Natural killer cell treated with Interleukin-12 subunit alpha and Interleukin-12 subunit beta and Interleukin-15 and Interleukin-18, amount 100 ng/mL, for 72 hours (primary cell): ENCODE measurements at regions not wholly inside any gene's neighbourhood (a gene's known extent, or its start where the extent isn't known, plus 50 kb on each side); places are given as distances from the start of the nearest gene placed in this dataset.

Experiments used
- ATAC-seq, 2 donors: fragments of 150-1000 bp; cut with Tn5 transposase in 1 of 2; sonication (Bioruptor Pico), chemical (Tn5 transposase) in 1 of 2; 2 replicates each; pipeline ENCODE4 v1.10.0; 2021
- DNase-seq: peaks from one replicate; pipeline ENCODE4 v3.0.0; 2022; ENCODE audit warnings: low spot score
- H3K27ac Mint-ChIP-seq, 2 donors: 1 replicate in 1 of 2; 2 replicates in 1 of 2; pipeline ENCODE4 v1.8.0; 2022; ENCODE audit warnings: mixed read lengths in 2 of 2, mild to moderate bottlenecking in 1 of 2, moderate library complexity in 1 of 2
- H3K27me3 Mint-ChIP-seq, 2 donors: 1 replicate in 1 of 2; 2 replicates in 1 of 2; pipeline ENCODE4 v1.8.0; 2022; ENCODE audit warnings: mixed read lengths in 2 of 2
- H3K36me3 Mint-ChIP-seq: one replicate; pipeline ENCODE4 v1.8.0; 2022; ENCODE audit warnings: mixed read lengths
- H3K4me1 Mint-ChIP-seq, 2 donors: 1 replicate in 1 of 2; 2 replicates in 1 of 2; pipeline ENCODE4 v1.8.0; 2022; ENCODE audit warnings: low read depth in 2 of 2, mixed read lengths in 2 of 2, mild to moderate bottlenecking in 1 of 2
- H3K4me3 Mint-ChIP-seq: one replicate; pipeline ENCODE4 v1.8.0; 2022; ENCODE audit warnings: mixed read lengths
- H3K9me3 Mint-ChIP-seq: 2 replicates; pipeline ENCODE4 v1.8.0; 2022; ENCODE audit warnings: mixed read lengths

GRCh38 chr12:11593013-11593412, 56.5 kb upstream of the ETV6 start:
- ATAC-seq (no peak), DNase-seq (no peak)
- Mint-ChIP-seq H3K4me1 (peaks cover 0 to 5% of the 10 kb centered on the region in 2 donors), H3K9me3 (no peaks in the 10 kb centered on the region), H3K36me3 (no peaks in the 10 kb centered on the region), H3K27me3 (peaks cover 16 to 21% of the 10 kb centered on the region in 2 donors), H3K27ac (no peak overlapping the region), H3K4me3 (no peak overlapping the region)

- Mint-ChIP-seq H3K36me3 (no peaks in the 10 kb centered on the region), H3K4me3 (no peak overlapping the region), H3K27me3 (peaks cover 23 to 26% of the 10 kb centered on the region in 2 donors), H3K27ac (no peak overlapping the region), H3K9me3 (no peaks in the 10 kb centered on the region), H3K4me1 (peaks cover 0 to 5% of the 10 kb centered on the region in 2 donors)
- DNase-seq (no peak), ATAC-seq (no peak)
Measured at GRCh38 chr12:11595080-11595479, 54.4 kb upstream of the ETV6 start.

- no peaks in the 10 kb centered on the region for H3K9me3 Mint-ChIP-seq
- H3K4me3 Mint-ChIP-seq, result no peak overlapping the region
- peaks cover 0 to 5% of the 10 kb centered on the region in 2 donors for H3K4me1 Mint-ChIP-seq
- no peaks in the 10 kb centered on the region for H3K36me3 Mint-ChIP-seq
- no peak overlapping the region for H3K27ac Mint-ChIP-seq
- ATAC-seq (no peak), DNase-seq (no peak)
- H3K27me3 Mint-ChIP-seq, result peaks cover 23% of the 10 kb centered on the region in 2 donors
Measured at GRCh38 chr12:11596141-11596540, 53.3 kb upstream of the ETV6 start.

- H3K27ac Mint-ChIP-seq, result no peak overlapping the region
- H3K36me3 Mint-ChIP-seq, result no peaks in the 10 kb centered on the region
- ATAC-seq (no peak), DNase-seq (no peak)
- H3K9me3 Mint-ChIP-seq, result no peaks in the 10 kb centered on the region
- peaks cover 0 to 5% of the 10 kb centered on the region in 2 donors for H3K4me1 Mint-ChIP-seq
- peaks cover 7 to 13% of the 10 kb centered on the region in 2 donors for H3K27me3 Mint-ChIP-seq
- H3K4me3 Mint-ChIP-seq, result no peak overlapping the region
Measured at GRCh38 chr12:11598900-11599299, 50.6 kb upstream of the ETV6 start.
